ENCODE measurements at regions not wholly inside any gene's neighbourhood (a gene's known extent, or its start where the extent isn't known, plus 50 kb on each side); places are given as distances from the start of the nearest gene placed in this dataset.

- no peak for DNase-seq
- no peaks in the 10 kb centered on the region for H3K4me1 ChIP-seq (ENCODE audit: control insufficient read depth, insufficient read depth, low read depth, low read length)
- H3K4ac ChIP-seq (ENCODE audit: low read depth in 1 of 2, low read length in 2 of 2): no peak overlapping the region
- no peak overlapping the region for H3K4me2 ChIP-seq (ENCODE audit: low read length, poor library complexity, severe bottlenecking)
- H3K4me3 ChIP-seq (ENCODE audit: insufficient read depth in 1 of 2, low read depth in 1 of 2, low read length in 2 of 2): no peak overlapping the region
- H2BK5ac ChIP-seq (ENCODE audit: low read depth, low read length, poor library complexity, severe bottlenecking): no peak overlapping the region
- no peaks in the 10 kb centered on the region for H3K79me1 ChIP-seq (replicated peaks; ENCODE audit: low read length, poor library complexity, severe bottlenecking)
- H2BK120ac ChIP-seq (ENCODE audit: low read depth, low read length): no peak overlapping the region
- no peak overlapping the region for H3K14ac ChIP-seq (ENCODE audit: low read length in 2 of 2)
- H4K91ac ChIP-seq (ENCODE audit: low read length): no peak overlapping the region
- H3K9ac ChIP-seq (ENCODE audit: low read length): no peak overlapping the region
- no peak overlapping the region for H3K18ac ChIP-seq (ENCODE audit: low read depth in 1 of 2, low read length in 2 of 2)
- H3K23ac ChIP-seq (ENCODE audit: low read length in 2 of 2): no peak overlapping the region
- H3K9me3 ChIP-seq (ENCODE audit: control insufficient read depth, low read length): peaks cover 6% of the 10 kb centered on the region
- 97% methylated on average over 5 of the region's 5 CpGs for WGBS
- H3K27me3 ChIP-seq (ENCODE audit: control insufficient read depth in 1 of 2, insufficient read depth in 1 of 2, low read length in 2 of 2): peaks cover 0 to 23% of the 10 kb centered on the region in 2 experiments
- H2AFZ ChIP-seq (ENCODE audit: low read depth, low read length): no peak overlapping the region
- no peak overlapping the region for H2BK12ac ChIP-seq (ENCODE audit: low read length in 2 of 2)
- H2AK5ac ChIP-seq (ENCODE audit: low read length, severe bottlenecking): no peak overlapping the region
- H3K27ac ChIP-seq (ENCODE audit: low read length, poor library complexity, severe bottlenecking): no peak overlapping the region
- no peak overlapping the region for H4K8ac ChIP-seq (ENCODE audit: low read length)
- H3K36me3 ChIP-seq (ENCODE audit: control insufficient read depth in 1 of 2, insufficient read depth in 2 of 2, low read depth in 1 of 2, low read length in 2 of 2): no peaks in the 10 kb centered on the region
- no peak overlapping the region for H2BK15ac ChIP-seq (ENCODE audit: low read depth, poor library complexity, severe bottlenecking)
Measured at GRCh38 chr20:22746957-22747356, 162.6 kb upstream of the FOXA2 start.

GRCh38 chr20:22752324-22752723, 168.0 kb upstream of the FOXA2 start:
- Histone ChIP-seq H2AFZ (ENCODE audit: low read depth, low read length) (no peak overlapping the region), H3K23ac (ENCODE audit: low read length in 2 of 2) (no peak overlapping the region), H3K27me3 (ENCODE audit: control insufficient read depth in 1 of 2, insufficient read depth in 1 of 2, low read length in 2 of 2) (peaks cover 0 to 34% of the 10 kb centered on the region in 2 experiments), H3K14ac (ENCODE audit: low read length in 2 of 2) (no peak overlapping the region), H3K9ac (ENCODE audit: low read length) (no peak overlapping the region), H3K4me2 (ENCODE audit: low read length, poor library complexity, severe bottlenecking) (no peak overlapping the region), H2AK5ac (ENCODE audit: low read length, severe bottlenecking) (no peak overlapping the region), H4K8ac (ENCODE audit: low read length) (no peak overlapping the region), H2BK5ac (ENCODE audit: low read depth, low read length, poor library complexity, severe bottlenecking) (no peak overlapping the region), H3K4ac (ENCODE audit: low read depth in 1 of 2, low read length in 2 of 2) (no peak overlapping the region), H2BK12ac (ENCODE audit: low read length in 2 of 2) (no peak overlapping the region), H3K79me1 (replicated peaks; ENCODE audit: low read length, poor library complexity, severe bottlenecking) (no peaks in the 10 kb centered on the region), H3K18ac (ENCODE audit: low read depth in 1 of 2, low read length in 2 of 2) (no peak overlapping the region), H3K27ac (ENCODE audit: low read length, poor library complexity, severe bottlenecking) (no peak overlapping the region), H2BK120ac (ENCODE audit: low read depth, low read length) (no peak overlapping the region), H3K36me3 (ENCODE audit: control insufficient read depth in 1 of 2, insufficient read depth in 2 of 2, low read depth in 1 of 2, low read length in 2 of 2) (no peaks in the 10 kb centered on the region), H3K4me3 (ENCODE audit: insufficient read depth in 1 of 2, low read depth in 1 of 2, low read length in 2 of 2) (no peak overlapping the region), H2BK15ac (ENCODE audit: low read depth, poor library complexity, severe bottlenecking) (peak overlapping the region; percentile 12), H3K9me3 (ENCODE audit: control insufficient read depth, low read length) (no peaks in the 10 kb centered on the region), H3K4me1 (ENCODE audit: control insufficient read depth, insufficient read depth, low read depth, low read length) (no peaks in the 10 kb centered on the region), H4K91ac (ENCODE audit: low read length) (no peak overlapping the region)
- DNase-seq: no peak
- whole genome bisulfite sequencing: 94% methylated on average over 1 of the region's 1 CpG

- H3K27ac ChIP-seq (ENCODE audit: low read length, poor library complexity, severe bottlenecking): no peak overlapping the region
- no peak for DNase-seq
- no peak overlapping the region for H3K4me2 ChIP-seq (ENCODE audit: low read length, poor library complexity, severe bottlenecking)
- no peak overlapping the region for H3K18ac ChIP-seq (ENCODE audit: low read depth in 1 of 2, low read length in 2 of 2)
- no peak overlapping the region for H3K4me3 ChIP-seq (ENCODE audit: insufficient read depth in 1 of 2, low read depth in 1 of 2, low read length in 2 of 2)
- H3K27me3 ChIP-seq (ENCODE audit: control insufficient read depth in 1 of 2, insufficient read depth in 1 of 2, low read length in 2 of 2): peaks cover 0 to 28% of the 10 kb centered on the region in 2 experiments
- H4K91ac ChIP-seq (ENCODE audit: low read length): no peak overlapping the region
- no peak overlapping the region for H2BK12ac ChIP-seq (ENCODE audit: low read length in 2 of 2)
- peaks cover 12% of the 10 kb centered on the region for H3K4me1 ChIP-seq (ENCODE audit: control insufficient read depth, insufficient read depth, low read depth, low read length)
- no peaks in the 10 kb centered on the region for H3K9me3 ChIP-seq (ENCODE audit: control insufficient read depth, low read length)
- no peak overlapping the region for H2BK15ac ChIP-seq (ENCODE audit: low read depth, poor library complexity, severe bottlenecking)
- no peaks in the 10 kb centered on the region for H3K36me3 ChIP-seq (ENCODE audit: control insufficient read depth in 1 of 2, insufficient read depth in 2 of 2, low read depth in 1 of 2, low read length in 2 of 2)
- H2BK5ac ChIP-seq (ENCODE audit: low read depth, low read length, poor library complexity, severe bottlenecking): no peak overlapping the region
- no peak overlapping the region for H3K23ac ChIP-seq (ENCODE audit: low read length in 2 of 2)
- H4K8ac ChIP-seq (ENCODE audit: low read length): no peak overlapping the region
- H3K79me1 ChIP-seq (replicated peaks; ENCODE audit: low read length, poor library complexity, severe bottlenecking): no peaks in the 10 kb centered on the region
- 84% methylated on average over 10 of the region's 10 CpGs for WGBS
- H3K4ac ChIP-seq (ENCODE audit: low read depth in 1 of 2, low read length in 2 of 2): no peak overlapping the region
- H2AFZ ChIP-seq (ENCODE audit: low read depth, low read length): no peak overlapping the region
- H3K9ac ChIP-seq (ENCODE audit: low read length): no peak overlapping the region
- no peak overlapping the region for H2BK120ac ChIP-seq (ENCODE audit: low read depth, low read length)
- H2AK5ac ChIP-seq (ENCODE audit: low read length, severe bottlenecking): no peak overlapping the region
- H3K14ac ChIP-seq (ENCODE audit: low read length in 2 of 2): no peak overlapping the region
Measured at GRCh38 chr20:22757424-22758183, 173.2 kb upstream of the FOXA2 start.

- Histone ChIP-seq H3K4me2 (ENCODE audit: low read length, poor library complexity, severe bottlenecking) (no peak overlapping the region), H2AK5ac (ENCODE audit: low read length, severe bottlenecking) (peak overlapping the region; percentile 39), H3K27me3 (ENCODE audit: control insufficient read depth in 1 of 2, insufficient read depth in 1 of 2, low read length in 2 of 2) (peaks cover 0 to 26% of the 10 kb centered on the region in 2 experiments), H2BK5ac (ENCODE audit: low read depth, low read length, poor library complexity, severe bottlenecking) (no peak overlapping the region), H3K9ac (ENCODE audit: low read length) (no peak overlapping the region), H3K4ac (ENCODE audit: low read depth in 1 of 2, low read length in 2 of 2) (no peak overlapping the region), H2AFZ (ENCODE audit: low read depth, low read length) (no peak overlapping the region), H2BK12ac (ENCODE audit: low read length in 2 of 2) (no peak overlapping the region), H3K79me1 (replicated peaks; ENCODE audit: low read length, poor library complexity, severe bottlenecking) (no peaks in the 10 kb centered on the region), H3K18ac (ENCODE audit: low read depth in 1 of 2, low read length in 2 of 2) (no peak overlapping the region), H3K4me3 (ENCODE audit: insufficient read depth in 1 of 2, low read depth in 1 of 2, low read length in 2 of 2) (no peak overlapping the region), H3K36me3 (ENCODE audit: control insufficient read depth in 1 of 2, insufficient read depth in 2 of 2, low read depth in 1 of 2, low read length in 2 of 2) (no peaks in the 10 kb centered on the region), H4K8ac (ENCODE audit: low read length) (no peak overlapping the region), H3K14ac (ENCODE audit: low read length in 2 of 2) (no peak overlapping the region), H4K91ac (ENCODE audit: low read length) (no peak overlapping the region), H2BK120ac (ENCODE audit: low read depth, low read length) (no peak overlapping the region), H3K4me1 (ENCODE audit: control insufficient read depth, insufficient read depth, low read depth, low read length) (peaks cover 22% of the 10 kb centered on the region), H3K23ac (ENCODE audit: low read length in 2 of 2) (no peak overlapping the region), H2BK15ac (ENCODE audit: low read depth, poor library complexity, severe bottlenecking) (no peak overlapping the region), H3K9me3 (ENCODE audit: control insufficient read depth, low read length) (no peaks in the 10 kb centered on the region), H3K27ac (ENCODE audit: low read length, poor library complexity, severe bottlenecking) (no peak overlapping the region)
- 92% methylated on average over 2 of the region's 3 CpGs for WGBS
- no peak for DNase-seq
Measured at GRCh38 chr20:22758815-22759214, 174.4 kb upstream of the FOXA2 start.

Data from mesenchymal stem cell (in vitro differentiated cells and primary cell).